ENCODE measurements at regions not wholly inside any gene's neighbourhood (a gene's known extent, or its start where the extent isn't known, plus 50 kb on each side); places are given as distances from the start of the nearest gene placed in this dataset.

DNA sequence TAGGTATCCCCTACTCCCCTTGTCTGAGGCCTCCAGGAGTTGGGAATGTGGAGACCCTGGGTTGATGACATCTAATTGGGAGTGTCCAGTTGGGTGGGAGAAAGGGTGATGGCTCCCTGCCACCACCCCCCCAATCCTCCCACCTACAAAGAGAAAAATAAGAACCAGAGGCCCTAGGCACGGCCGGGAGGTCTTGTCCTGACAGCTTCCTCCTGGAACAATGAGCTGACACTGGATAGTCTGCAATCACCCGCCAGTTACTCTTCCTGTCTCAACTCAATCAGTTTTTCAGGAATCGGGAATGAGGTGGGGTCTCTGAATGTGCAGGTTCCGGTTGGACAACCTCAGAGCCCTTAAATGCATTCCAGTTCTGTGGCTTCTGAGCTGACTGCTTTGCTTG lies 129.9 kb upstream of the MRPS22 start:
- Histone ChIP-seq H2AFZ (ENCODE audit: low read length) (no peak overlapping the region), H4K20me1 (ENCODE audit: control insufficient read depth, extremely low read depth, insufficient read depth, low read length) (no peaks in the 10 kb centered on the region), H3K9me3 (ENCODE audit: control insufficient read depth, insufficient read depth, low read depth, low read length) (no peaks in the 10 kb centered on the region), H3K27ac (ENCODE audit: insufficient read depth, low read length) (no peak overlapping the region), H3K9ac (ENCODE audit: insufficient read depth, low read length) (no peak overlapping the region), H3K4me1 (ENCODE audit: control insufficient read depth, extremely low read depth, insufficient read depth, low read length) (no peaks in the 10 kb centered on the region), H3K79me2 (ENCODE audit: control insufficient read depth, insufficient read depth, low read length) (no peaks in the 10 kb centered on the region), H3K4me2 (ENCODE audit: extremely low read depth, insufficient read depth, low read length) (no peak overlapping the region), H3K27me3 (ENCODE audit: control insufficient read depth, insufficient read depth, low read length) (no peaks in the 10 kb centered on the region), H3K36me3 (ENCODE audit: control insufficient read depth, insufficient read depth, low read length) (no peaks in the 10 kb centered on the region), H3K4me3 (replicated peaks in 1 of 4; ENCODE audit: control extremely low read depth in 1 of 4, insufficient read depth in 1 of 4, low read depth in 3 of 4, low read length in 4 of 4) (no peak overlapping the region)
- no peak for TF ChIP-seq CTCF (conservative IDR thresholded peaks at IDR 0.05 in 1 of 2, IDR thresholded peaks at IDR 0.05 in 1 of 2; ENCODE audit: low read depth in 1 of 2, low read length in 2 of 2)
- TF ChIP-seq EZH2 (IDR thresholded peaks at IDR 0.05; ENCODE audit: low read length, missing control alignments) = no peak
- DNase-seq (ENCODE audit: low read depth in 2 of 2) = no peak

DNA sequence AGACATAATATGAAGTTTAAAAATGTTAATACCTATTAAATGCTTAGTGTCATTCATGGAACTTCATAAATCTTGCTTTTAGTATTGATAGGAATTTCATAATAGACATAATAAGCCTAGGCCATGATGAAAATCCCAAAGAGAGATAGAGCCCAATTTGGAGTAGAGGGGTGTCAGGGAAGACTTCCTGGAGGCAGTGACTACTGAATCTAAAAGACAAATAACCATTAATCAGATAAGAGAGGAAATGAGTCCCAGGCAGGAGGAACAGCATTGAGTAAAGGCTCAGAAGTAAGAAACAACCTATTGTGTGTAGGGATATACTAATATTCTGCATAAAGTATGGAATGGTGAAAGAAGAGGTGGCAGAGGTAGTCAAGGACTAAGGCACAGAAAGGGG lies 126.9 kb upstream of the MRPS22 start:
- Histone ChIP-seq H2AFZ (ENCODE audit: low read length) (no peak overlapping the region), H4K20me1 (ENCODE audit: control insufficient read depth, extremely low read depth, insufficient read depth, low read length) (no peaks in the 10 kb centered on the region), H3K27ac (ENCODE audit: insufficient read depth, low read length) (no peak overlapping the region), H3K27me3 (ENCODE audit: control insufficient read depth, insufficient read depth, low read length) (no peaks in the 10 kb centered on the region), H3K9ac (ENCODE audit: insufficient read depth, low read length) (no peak overlapping the region), H3K79me2 (ENCODE audit: control insufficient read depth, insufficient read depth, low read length) (no peaks in the 10 kb centered on the region), H3K36me3 (ENCODE audit: control insufficient read depth, insufficient read depth, low read length) (no peaks in the 10 kb centered on the region), H3K4me2 (ENCODE audit: extremely low read depth, insufficient read depth, low read length) (no peak overlapping the region), H3K4me3 (replicated peaks in 1 of 4; ENCODE audit: control extremely low read depth in 1 of 4, insufficient read depth in 1 of 4, low read depth in 3 of 4, low read length in 4 of 4) (no peak overlapping the region), H3K4me1 (ENCODE audit: control insufficient read depth, extremely low read depth, insufficient read depth, low read length) (no peaks in the 10 kb centered on the region), H3K9me3 (ENCODE audit: control insufficient read depth, insufficient read depth, low read depth, low read length) (no peaks in the 10 kb centered on the region)
- no peak for TF ChIP-seq CTCF (conservative IDR thresholded peaks at IDR 0.05 in 1 of 2, IDR thresholded peaks at IDR 0.05 in 1 of 2; ENCODE audit: low read depth in 1 of 2, low read length in 2 of 2)
- no peak for TF ChIP-seq EZH2 (IDR thresholded peaks at IDR 0.05; ENCODE audit: low read length, missing control alignments)
- no peak for DNase-seq (ENCODE audit: low read depth in 2 of 2)

- no peaks in the 10 kb centered on the region for H3K79me2 ChIP-seq (ENCODE audit: control insufficient read depth, insufficient read depth, low read length)
- H4K20me1 ChIP-seq (ENCODE audit: control insufficient read depth, extremely low read depth, insufficient read depth, low read length) = no peaks in the 10 kb centered on the region
- no peak for TF ChIP-seq EZH2 (IDR thresholded peaks at IDR 0.05; ENCODE audit: low read length, missing control alignments)
- TF ChIP-seq CTCF (conservative IDR thresholded peaks at IDR 0.05 in 1 of 2, IDR thresholded peaks at IDR 0.05 in 1 of 2; ENCODE audit: low read depth in 1 of 2, low read length in 2 of 2) = no peak
- no peak overlapping the region for H3K4me3 ChIP-seq (replicated peaks in 1 of 4; ENCODE audit: control extremely low read depth in 1 of 4, insufficient read depth in 1 of 4, low read depth in 3 of 4, low read length in 4 of 4)
- no peaks in the 10 kb centered on the region for H3K27me3 ChIP-seq (ENCODE audit: control insufficient read depth, insufficient read depth, low read length)
- H2AFZ ChIP-seq (ENCODE audit: low read length) = no peak overlapping the region
- H3K4me1 ChIP-seq (ENCODE audit: control insufficient read depth, extremely low read depth, insufficient read depth, low read length) = no peaks in the 10 kb centered on the region
- no peak overlapping the region for H3K4me2 ChIP-seq (ENCODE audit: extremely low read depth, insufficient read depth, low read length)
- no peak for DNase-seq (ENCODE audit: low read depth in 2 of 2)
- no peak overlapping the region for H3K9ac ChIP-seq (ENCODE audit: insufficient read depth, low read length)
- H3K9me3 ChIP-seq (ENCODE audit: control insufficient read depth, insufficient read depth, low read depth, low read length) = no peaks in the 10 kb centered on the region
- no peak overlapping the region for H3K27ac ChIP-seq (ENCODE audit: insufficient read depth, low read length)
- H3K36me3 ChIP-seq (ENCODE audit: control insufficient read depth, insufficient read depth, low read length) = no peaks in the 10 kb centered on the region
These were observed 126.2 kb upstream of the MRPS22 start for GRCh38 chr3:139217633-139218032.

Data from fibroblast of lung (primary cell).